Panc1 (cell line): ENCODE measurements at regions not wholly inside any gene's neighbourhood (a gene's known extent, or its start where the extent isn't known, plus 50 kb on each side); places are given as distances from the start of the nearest gene placed in this dataset.

ENCODE experiments used
- POLR2AphosphoS5 ChIP-seq: IDR thresholded peaks from 2 replicates; pipeline ENCODE4 v1.6.1; 2012; ENCODE audit warnings: mild to moderate bottlenecking, low read depth, low read length, moderate library complexity
- TCF7L2 ChIP-seq: IDR thresholded peaks from 2 replicates; pipeline ENCODE4 v1.6.1; 2011; ENCODE audit warnings: mild to moderate bottlenecking, low read depth, low read length, inconsistent platforms
- TF ChIP-seq, protein P1 (sequence below): fragments of 450-650 bp; IDR thresholded peaks from 2 replicates; pipeline ENCODE4 v1.5.1; 2017; ENCODE audit warnings: mild to moderate bottlenecking

DNA sequence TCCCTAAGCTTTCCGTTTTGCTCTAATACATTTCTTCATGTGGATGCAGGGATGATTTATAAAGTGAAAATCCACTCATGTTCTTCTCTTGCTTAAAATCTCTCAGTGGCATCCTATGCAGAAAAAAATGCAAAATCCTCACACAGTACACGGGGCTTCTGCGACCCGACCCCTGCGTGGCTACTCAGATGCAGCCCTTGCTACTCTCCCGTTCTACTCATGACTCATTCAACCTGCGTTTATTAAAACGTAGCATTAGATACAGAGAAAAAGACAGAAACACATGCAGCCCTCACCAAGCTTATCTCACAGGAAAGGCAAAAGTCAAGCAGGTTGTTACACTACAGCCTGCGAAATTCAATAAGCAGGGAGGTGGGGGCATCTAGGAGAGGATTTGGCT lies 284.4 kb upstream of the PFKP start:
- TF ChIP-seq, protein P1, sequence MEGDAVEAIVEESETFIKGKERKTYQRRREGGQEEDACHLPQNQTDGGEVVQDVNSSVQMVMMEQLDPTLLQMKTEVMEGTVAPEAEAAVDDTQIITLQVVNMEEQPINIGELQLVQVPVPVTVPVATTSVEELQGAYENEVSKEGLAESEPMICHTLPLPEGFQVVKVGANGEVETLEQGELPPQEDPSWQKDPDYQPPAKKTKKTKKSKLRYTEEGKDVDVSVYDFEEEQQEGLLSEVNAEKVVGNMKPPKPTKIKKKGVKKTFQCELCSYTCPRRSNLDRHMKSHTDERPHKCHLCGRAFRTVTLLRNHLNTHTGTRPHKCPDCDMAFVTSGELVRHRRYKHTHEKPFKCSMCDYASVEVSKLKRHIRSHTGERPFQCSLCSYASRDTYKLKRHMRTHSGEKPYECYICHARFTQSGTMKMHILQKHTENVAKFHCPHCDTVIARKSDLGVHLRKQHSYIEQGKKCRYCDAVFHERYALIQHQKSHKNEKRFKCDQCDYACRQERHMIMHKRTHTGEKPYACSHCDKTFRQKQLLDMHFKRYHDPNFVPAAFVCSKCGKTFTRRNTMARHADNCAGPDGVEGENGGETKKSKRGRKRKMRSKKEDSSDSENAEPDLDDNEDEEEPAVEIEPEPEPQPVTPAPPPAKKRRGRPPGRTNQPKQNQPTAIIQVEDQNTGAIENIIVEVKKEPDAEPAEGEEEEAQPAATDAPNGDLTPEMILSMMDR, result no peak
- TF ChIP-seq POLR2AphosphoS5 (no peak), TCF7L2 (no peak)
